Neural cell (in vitro differentiated cells): ENCODE measurements at regions not wholly inside any gene's neighbourhood (a gene's known extent, or its start where the extent isn't known, plus 50 kb on each side); places are given as distances from the start of the nearest gene placed in this dataset.

Experiments used
- H2AFZ ChIP-seq: fragments of 200-600, 300-800 bp; sonication (generic), shearing (Covaris generic); 2 replicates; pipeline ENCODE4 v1.6.0; 2014; ENCODE audit warnings: low read depth, mild to moderate bottlenecking, antibody characterized with exemption, low read length, moderate library complexity
- H3F3A ChIP-seq: fragments of 200-600 bp; shearing (Covaris generic); 2 replicates; pipeline ENCODE4 v1.6.1; 2016; ENCODE audit warnings: mild to moderate bottlenecking, moderate library complexity, mixed read lengths, antibody characterized with exemption, low read length; ENCODE audit not compliant: insufficient read depth, poor library complexity, severe bottlenecking
- H3K27ac ChIP-seq: fragments of 200-600, 300-800 bp; sonication (generic), shearing (Covaris generic); 2 replicates; pipeline ENCODE4 v1.5.1; 2014; ENCODE audit warnings: mild to moderate bottlenecking, low read length, moderate library complexity
- H3K27me3 ChIP-seq: fragments of 300-800, 200-600 bp; sonication (generic), shearing (Covaris generic); 2 replicates; pipeline ENCODE4 v1.6.0; 2014; ENCODE audit warnings: mild to moderate bottlenecking, low read depth, low read length, moderate library complexity; ENCODE audit not compliant: insufficient read depth
- H3K36me3 ChIP-seq: fragments of 300-800, 200-600 bp; sonication (generic), shearing (Covaris generic); 2 replicates; pipeline ENCODE4 v1.5.1; 2014; ENCODE audit warnings: mild to moderate bottlenecking, antibody characterized with exemption, low read length, moderate library complexity; ENCODE audit not compliant: insufficient read depth
- H3K4me2 ChIP-seq: fragments of 300-800, 200-600 bp; sonication (generic), shearing (Covaris generic); 2 replicates; pipeline ENCODE4 v1.6.0; 2014; ENCODE audit warnings: mild to moderate bottlenecking, low read length
- H3K4me3 ChIP-seq: fragments of 300-800, 200-600 bp; sonication (generic), shearing (Covaris generic); 2 replicates; pipeline ENCODE4 v1.5.1; 2014; ENCODE audit warnings: mild to moderate bottlenecking, low read length, moderate library complexity
- H3K79me2 ChIP-seq: fragments of 200-600 bp; shearing (Covaris generic); replicated peaks from 2 replicates; pipeline ENCODE4 v1.6.0; 2014; ENCODE audit warnings: mild to moderate bottlenecking, low read length, moderate library complexity; ENCODE audit not compliant: insufficient read depth
- H3K9ac ChIP-seq: fragments of 300-800, 200-600 bp; sonication (generic), shearing (Covaris generic); 2 replicates; pipeline ENCODE4 v1.6.1; 2016; ENCODE audit warnings: mild to moderate bottlenecking, low read length, mixed read lengths
- H3K9me2 ChIP-seq: fragments of 200-600 bp; shearing (Covaris generic); 2 replicates; pipeline ENCODE4 v1.6.1; 2016; ENCODE audit warnings: mild to moderate bottlenecking, low read length, mixed read lengths; ENCODE audit not compliant: insufficient read depth
- H3K9me3 ChIP-seq: fragments of 200-600, 300-800 bp; sonication (generic), shearing (Covaris generic); 2 replicates; pipeline ENCODE4 v1.6.1; 2016; ENCODE audit warnings: mild to moderate bottlenecking, mixed run types, low read length, moderate library complexity, mixed read lengths
- H4K20me1 ChIP-seq: fragments of 200-600 bp; shearing (Covaris generic); 2 replicates; pipeline ENCODE4 v1.6.1; 2016; ENCODE audit warnings: mild to moderate bottlenecking, mixed run types; ENCODE audit not compliant: insufficient read depth
- CTCF ChIP-seq: fragments of 450-650 bp; IDR thresholded peaks from 2 replicates; pipeline ENCODE4 v1.5.1; 2014; ENCODE audit warnings: antibody characterized with exemption, mild to moderate bottlenecking, moderate library complexity; ENCODE audit not compliant: poor library complexity, severe bottlenecking
- EP300 ChIP-seq: fragments of 450-650 bp; conservative IDR thresholded peaks from 2 replicates; pipeline ENCODE4 v1.6.1; 2014; ENCODE audit warnings: antibody characterized with exemption, mild to moderate bottlenecking, moderate library complexity; ENCODE audit not compliant: poor library complexity, severe bottlenecking
- EZH2 ChIP-seq: fragments of 200-600, 300-800 bp; shearing (Covaris generic), sonication (generic); IDR thresholded peaks from 2 replicates; pipeline ENCODE4 v1.6.1; 2014; ENCODE audit warnings: antibody characterized with exemption, low read length, borderline replicate concordance, mild to moderate bottlenecking; ENCODE audit not compliant: insufficient read depth, poor library complexity, severe bottlenecking
- POLR2AphosphoS5 ChIP-seq: IDR thresholded peaks from 2 replicates; pipeline ENCODE4 v1.6.1; 2012
- REST ChIP-seq: IDR thresholded peaks from 2 replicates; pipeline ENCODE4 v1.6.1; 2012; ENCODE audit warnings: borderline replicate concordance
- SMC3 ChIP-seq: fragments of 450-650 bp; conservative IDR thresholded peaks from 2 replicates; pipeline ENCODE4 v1.6.1; 2014; ENCODE audit warnings: antibody characterized with exemption, mild to moderate bottlenecking, moderate library complexity; ENCODE audit not compliant: poor library complexity
- TAF1 ChIP-seq: IDR thresholded peaks from 2 replicates; pipeline ENCODE4 v1.6.1; 2012; ENCODE audit warnings: low read depth

- H3K79me2 ChIP-seq, result no peaks in the 10 kb centered on the region
- no peak overlapping the region for H3K4me3 ChIP-seq
- H3K36me3 ChIP-seq, result no peaks in the 10 kb centered on the region
These were observed 173.3 kb upstream of the GAS1 start for GRCh38 chr9:87120610-87121009.

GRCh38 chr9:87122947-87123685 is 175.8 kb upstream of the GAS1 start:
- TF ChIP-seq CTCF, result no peak
- no peak for TF ChIP-seq REST
- no peak for TF ChIP-seq EP300
- no peak for TF ChIP-seq POLR2AphosphoS5
- TF ChIP-seq TAF1, result no peak
- no peaks in the 10 kb centered on the region for H3F3A ChIP-seq
- no peaks in the 10 kb centered on the region for H3K27me3 ChIP-seq
- H4K20me1 ChIP-seq, result no peaks in the 10 kb centered on the region
- H3K36me3 ChIP-seq, result no peaks in the 10 kb centered on the region
- no peaks in the 10 kb centered on the region for H3K9me2 ChIP-seq
- H3K9me3 ChIP-seq, result no peaks in the 10 kb centered on the region
- no peaks in the 10 kb centered on the region for H3K79me2 ChIP-seq
- H3K4me3 ChIP-seq, result no peak overlapping the region
- no peak overlapping the region for H3K9ac ChIP-seq
- no peak overlapping the region for H3K27ac ChIP-seq
- H2AFZ ChIP-seq, result no peak overlapping the region
- H3K4me2 ChIP-seq, result no peak overlapping the region

More at GRCh38 chr9:87120610-87121009, 173.3 kb upstream of the GAS1 start:
- H3K9me3 ChIP-seq, result no peaks in the 10 kb centered on the region
- H3K27me3 ChIP-seq, result no peaks in the 10 kb centered on the region
- H4K20me1 ChIP-seq, result no peaks in the 10 kb centered on the region
- no peak for TF ChIP-seq EP300
- TF ChIP-seq EZH2, result no peak
- TF ChIP-seq CTCF, result no peak
- no peak for TF ChIP-seq REST
- no peak for TF ChIP-seq SMC3
- H3K4me2 ChIP-seq, result no peak overlapping the region
- no peak overlapping the region for H2AFZ ChIP-seq
- no peaks in the 10 kb centered on the region for H3K9me2 ChIP-seq
- H3F3A ChIP-seq, result no peaks in the 10 kb centered on the region
- no peak overlapping the region for H3K27ac ChIP-seq
- H3K9ac ChIP-seq, result no peak overlapping the region
